ENCODE measurements at regions not wholly inside any gene's neighbourhood (a gene's known extent, or its start where the extent isn't known, plus 50 kb on each side); places are given as distances from the start of the nearest gene placed in this dataset.

- TF ChIP-seq, protein P1, sequence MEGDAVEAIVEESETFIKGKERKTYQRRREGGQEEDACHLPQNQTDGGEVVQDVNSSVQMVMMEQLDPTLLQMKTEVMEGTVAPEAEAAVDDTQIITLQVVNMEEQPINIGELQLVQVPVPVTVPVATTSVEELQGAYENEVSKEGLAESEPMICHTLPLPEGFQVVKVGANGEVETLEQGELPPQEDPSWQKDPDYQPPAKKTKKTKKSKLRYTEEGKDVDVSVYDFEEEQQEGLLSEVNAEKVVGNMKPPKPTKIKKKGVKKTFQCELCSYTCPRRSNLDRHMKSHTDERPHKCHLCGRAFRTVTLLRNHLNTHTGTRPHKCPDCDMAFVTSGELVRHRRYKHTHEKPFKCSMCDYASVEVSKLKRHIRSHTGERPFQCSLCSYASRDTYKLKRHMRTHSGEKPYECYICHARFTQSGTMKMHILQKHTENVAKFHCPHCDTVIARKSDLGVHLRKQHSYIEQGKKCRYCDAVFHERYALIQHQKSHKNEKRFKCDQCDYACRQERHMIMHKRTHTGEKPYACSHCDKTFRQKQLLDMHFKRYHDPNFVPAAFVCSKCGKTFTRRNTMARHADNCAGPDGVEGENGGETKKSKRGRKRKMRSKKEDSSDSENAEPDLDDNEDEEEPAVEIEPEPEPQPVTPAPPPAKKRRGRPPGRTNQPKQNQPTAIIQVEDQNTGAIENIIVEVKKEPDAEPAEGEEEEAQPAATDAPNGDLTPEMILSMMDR (IDR thresholded peaks at IDR 0.05) = no peak
- no peaks in the 10 kb centered on the region for H3K36me3 ChIP-seq
- no peaks in the 10 kb centered on the region for H3K9me3 ChIP-seq
- no peak overlapping the region for H3K27ac ChIP-seq
- no peak for ATAC-seq
- peaks cover 0 to 3% of the 10 kb centered on the region in 2 donors for H3K4me1 ChIP-seq
- no peak for DNase-seq
- H3K27me3 ChIP-seq = peaks cover 0 to 16% of the 10 kb centered on the region in 2 donors
- H3K4me3 ChIP-seq = no peak overlapping the region
- intact Hi-C loops (cut with DNase I) = no loop called here
Observed at GRCh38 chr6:167712731-167713475, 113.8 kb upstream of the AFDN start.

DNA sequence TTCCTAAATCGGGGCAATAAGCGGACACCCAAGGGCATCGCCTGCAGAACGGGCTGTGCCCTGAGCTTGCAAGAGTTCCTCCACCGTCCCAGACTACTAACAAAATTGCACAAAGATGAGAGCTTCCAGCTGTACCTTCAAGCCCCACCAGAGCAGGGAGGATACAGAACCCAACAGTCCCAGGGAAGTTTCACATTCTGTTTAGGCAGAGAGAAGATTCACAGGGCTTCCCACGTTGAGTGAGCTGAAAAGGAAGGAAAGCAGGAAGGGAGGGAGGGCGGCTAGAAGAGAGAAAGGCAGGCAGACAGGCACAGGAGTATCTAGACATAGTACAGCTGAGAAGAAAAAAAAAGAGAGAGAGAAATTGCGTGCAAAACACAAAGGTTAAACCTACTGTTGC is 112.6 kb upstream of the AFDN start:
- Histone ChIP-seq H3K4me3 (no peak overlapping the region), H3K36me3 (no peaks in the 10 kb centered on the region), H3K27ac (no peak overlapping the region), H3K27me3 (peaks cover 0 to 16% of the 10 kb centered on the region in 2 donors), H3K4me1 (peaks cover 0 to 3% of the 10 kb centered on the region in 2 donors), H3K9me3 (no peaks in the 10 kb centered on the region)
- DNase-seq (no peak), ATAC-seq (no peak)
- intact Hi-C loops (cut with DNase I) = no loop called here
- TF ChIP-seq, protein P1 (IDR thresholded peaks at IDR 0.05) = no peak

GRCh38 chr6:167717455-167717854 is 109.3 kb upstream of the AFDN start:
- no peak for ATAC-seq
- peaks cover 0 to 3% of the 10 kb centered on the region in 2 donors for H3K4me1 ChIP-seq
- TF ChIP-seq, protein P1 (IDR thresholded peaks at IDR 0.05) = no peak
- intact Hi-C loops (cut with DNase I) = no loop called here
- no peak overlapping the region for H3K27ac ChIP-seq
- H3K27me3 ChIP-seq = peaks cover 0 to 6% of the 10 kb centered on the region in 2 donors
- no peak overlapping the region for H3K4me3 ChIP-seq
- DNase-seq = no peak
- no peaks in the 10 kb centered on the region for H3K9me3 ChIP-seq
- H3K36me3 ChIP-seq = no peaks in the 10 kb centered on the region

DNA sequence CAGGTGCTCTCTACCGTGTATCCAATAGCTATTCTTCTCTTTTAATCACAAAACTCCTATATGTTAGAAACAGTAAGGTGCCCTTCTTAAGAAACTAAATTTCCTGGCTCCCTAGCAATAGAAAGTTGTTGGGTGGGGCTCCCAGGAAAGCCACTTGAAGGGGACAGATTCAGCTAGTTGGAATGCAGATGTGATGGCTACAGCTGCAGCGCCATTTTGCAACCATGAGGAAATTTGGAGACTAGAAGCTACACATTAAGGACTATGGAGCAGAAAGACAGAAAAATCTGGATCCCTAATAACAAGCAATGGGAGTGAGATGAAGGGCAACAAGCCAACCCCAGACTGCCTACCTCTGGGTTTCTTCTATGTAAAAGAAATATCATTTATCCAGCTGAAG is 108.8 kb upstream of the AFDN start:
- Histone ChIP-seq H3K27me3 (peaks cover 0 to 3% of the 10 kb centered on the region in 2 donors), H3K9me3 (no peaks in the 10 kb centered on the region), H3K4me3 (no peak overlapping the region), H3K27ac (no peak overlapping the region), H3K36me3 (no peaks in the 10 kb centered on the region), H3K4me1 (peaks cover 0 to 3% of the 10 kb centered on the region in 2 donors)
- DNase-seq (no peak), ATAC-seq (no peak)
- TF ChIP-seq, protein P1 (IDR thresholded peaks at IDR 0.05) = no peak
- intact Hi-C loops (cut with DNase I) = no loop called here

GRCh38 chr6:167719920-167720319 is 106.8 kb upstream of the AFDN start:
- no peaks in the 10 kb centered on the region for H3K27me3 ChIP-seq
- no peak for DNase-seq
- intact Hi-C loops (cut with DNase I) = no loop called here
- H3K36me3 ChIP-seq = no peaks in the 10 kb centered on the region
- peaks cover 0 to 7% of the 10 kb centered on the region in 2 donors for H3K9me3 ChIP-seq
- H3K27ac ChIP-seq = no peak overlapping the region
- no peaks in the 10 kb centered on the region for H3K4me1 ChIP-seq
- no peak overlapping the region for H3K4me3 ChIP-seq
- no peak for ATAC-seq
- TF ChIP-seq, protein P1 (IDR thresholded peaks at IDR 0.05) = no peak

Data from left lung (tissue), 4 donors.